BJ (cell line): ENCODE measurements at regions not wholly inside any gene's neighbourhood (a gene's known extent, or its start where the extent isn't known, plus 50 kb on each side); places are given as distances from the start of the nearest gene placed in this dataset.

Experiments
- CTCF ChIA-PET: fragments of 350-600 bp; formaldehyde crosslinking; extraction: SDS; loops from one replicate; lab custom pipeline; 2021; ENCODE audit warnings: antibody characterized with exemption, inconsistent platforms; lab: Yijun Ruan, JAX
- POLR2A ChIA-PET: fragments of 300-600 bp; sonication (Branson Sonifier 250); formaldehyde crosslinking; extraction: SDS; loops from one replicate; lab custom pipeline; 2021; ENCODE audit warnings: antibody characterized with exemption; lab: Charles Lee
- DNase-seq: peaks from one replicate; pipeline ENCODE4 v3.0.0-alpha.2; 2011; ENCODE audit warnings: low read depth
- H3K27me3 ChIP-seq: 2 replicates; pipeline ENCODE4 v1.6.0; 2011; ENCODE audit warnings: low read length; ENCODE audit not compliant: control insufficient read depth, insufficient read depth
- H3K36me3 ChIP-seq: 2 replicates; pipeline ENCODE4 v1.5.1; 2011; ENCODE audit warnings: low read length; ENCODE audit not compliant: control insufficient read depth, insufficient read depth
- H3K4me3 ChIP-seq: 2 replicates; pipeline ENCODE4 v1.5.1; 2011; ENCODE audit warnings: low read depth, mild to moderate bottlenecking, control low read depth, low read length
- TF ChIP-seq, protein P1 (sequence below): IDR thresholded peaks from 2 replicates; pipeline ENCODE4 v1.5.1; 2011; ENCODE audit warnings: low read depth, mild to moderate bottlenecking, control low read depth, inconsistent platforms, low read length, moderate library complexity; ENCODE audit not compliant: insufficient read depth

GRCh38 chr1:14420686-14421085, 177.8 kb upstream of the KAZN start:
- POLR2A ChIA-PET = no interaction called here
- CTCF ChIA-PET = interaction anchor here (0.6 kb wide), 1 partner anchor 126 kb away, joined by 3 read pairs; no protein-coding TSS in a partner anchor
- H3K27me3 ChIP-seq = no peaks in the 10 kb centered on the region
- H3K36me3 ChIP-seq = no peaks in the 10 kb centered on the region
- DNase-seq = no peak
- no peak overlapping the region for H3K4me3 ChIP-seq
- TF ChIP-seq, protein P1, sequence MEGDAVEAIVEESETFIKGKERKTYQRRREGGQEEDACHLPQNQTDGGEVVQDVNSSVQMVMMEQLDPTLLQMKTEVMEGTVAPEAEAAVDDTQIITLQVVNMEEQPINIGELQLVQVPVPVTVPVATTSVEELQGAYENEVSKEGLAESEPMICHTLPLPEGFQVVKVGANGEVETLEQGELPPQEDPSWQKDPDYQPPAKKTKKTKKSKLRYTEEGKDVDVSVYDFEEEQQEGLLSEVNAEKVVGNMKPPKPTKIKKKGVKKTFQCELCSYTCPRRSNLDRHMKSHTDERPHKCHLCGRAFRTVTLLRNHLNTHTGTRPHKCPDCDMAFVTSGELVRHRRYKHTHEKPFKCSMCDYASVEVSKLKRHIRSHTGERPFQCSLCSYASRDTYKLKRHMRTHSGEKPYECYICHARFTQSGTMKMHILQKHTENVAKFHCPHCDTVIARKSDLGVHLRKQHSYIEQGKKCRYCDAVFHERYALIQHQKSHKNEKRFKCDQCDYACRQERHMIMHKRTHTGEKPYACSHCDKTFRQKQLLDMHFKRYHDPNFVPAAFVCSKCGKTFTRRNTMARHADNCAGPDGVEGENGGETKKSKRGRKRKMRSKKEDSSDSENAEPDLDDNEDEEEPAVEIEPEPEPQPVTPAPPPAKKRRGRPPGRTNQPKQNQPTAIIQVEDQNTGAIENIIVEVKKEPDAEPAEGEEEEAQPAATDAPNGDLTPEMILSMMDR = no peak

- TF ChIP-seq, protein P1 = no peak
- CTCF ChIA-PET = interaction anchor here (0.6 kb wide), 1 partner anchor 127 kb away, joined by 3 read pairs; no protein-coding TSS in a partner anchor
- H3K36me3 ChIP-seq = no peaks in the 10 kb centered on the region
- H3K4me3 ChIP-seq = no peak overlapping the region
- no peaks in the 10 kb centered on the region for H3K27me3 ChIP-seq
- DNase-seq = no peak
- POLR2A ChIA-PET = no interaction called here
Measured at GRCh38 chr1:14421295-14421976, 177.0 kb upstream of the KAZN start.

- POLR2A ChIA-PET = no interaction called here
- Histone ChIP-seq H3K27me3 (no peaks in the 10 kb centered on the region), H3K36me3 (no peaks in the 10 kb centered on the region), H3K4me3 (no peak overlapping the region)
- no peak for DNase-seq
- TF ChIP-seq, protein P1 = no peak
- CTCF ChIA-PET = no interaction called here
Measured at GRCh38 chr1:14421977-14422609, 176.4 kb upstream of the KAZN start.

GRCh38 chr1:14424325-14425002, 174.0 kb upstream of the KAZN start:
- Histone ChIP-seq H3K27me3 (no peaks in the 10 kb centered on the region), H3K36me3 (no peaks in the 10 kb centered on the region), H3K4me3 (no peak overlapping the region)
- ChIA-PET POLR2A (no interaction called here), CTCF (interaction anchor here (0.5 to 1.5 kb wide), 2 partner anchors 12 to 435 kb away, joined by 3 to 4 read pairs; no protein-coding TSS in a partner anchor)
- DNase-seq = no peak
- TF ChIP-seq, protein P1 = no peak

DNA sequence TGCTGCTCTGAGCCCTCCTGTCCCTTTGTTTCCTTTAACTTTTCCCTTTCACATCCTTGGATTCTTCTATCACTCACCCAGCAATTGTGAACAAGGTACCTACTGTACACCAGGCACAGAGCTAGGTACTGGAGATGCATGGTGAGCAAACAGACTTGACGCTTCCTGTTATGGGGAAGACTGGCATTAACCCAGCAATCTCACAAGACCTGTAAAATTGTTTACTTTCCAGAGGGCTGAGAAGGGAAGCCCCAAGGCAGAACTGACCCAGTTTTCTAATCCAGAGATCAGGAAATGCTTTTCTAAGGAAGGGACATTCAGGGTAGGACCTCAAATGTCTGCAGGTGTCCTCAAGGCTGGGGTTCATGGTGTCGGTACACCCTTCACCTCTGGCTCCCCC, 171.6 kb upstream of the KAZN start:
- TF ChIP-seq, protein P1 = no peak
- no peak for DNase-seq
- Histone ChIP-seq H3K4me3 (no peak overlapping the region), H3K36me3 (no peaks in the 10 kb centered on the region), H3K27me3 (no peaks in the 10 kb centered on the region)
- ChIA-PET POLR2A (no interaction called here), CTCF (no interaction called here)
